K562 (cell line): ENCODE measurements at regions not wholly inside any gene's neighbourhood (a gene's known extent, or its start where the extent isn't known, plus 50 kb on each side); places are given as distances from the start of the nearest gene placed in this dataset.
"Not testable (repeated sequence)": the region's sequence is repeated elsewhere in the genome, so short reads cannot be mapped to it uniquely, and the experiment has no call there.

Experiments used
- ATAC-seq: fragments of 200-7000 bp; cut with Tn5 transposase; 3 replicates; pipeline ENCODE4 v1.9.1; 2020; ENCODE audit warnings: moderate library complexity
- BruUV-seq: library from RNA; stranded (reverse); fragments of 400-500 nt; replicated peaks from 2 replicates; lab custom pipeline; 2021; lab: Mats Ljungman, UMichigan
- CTCF ChIA-PET: fragments of 300-600 bp; formaldehyde crosslinking; extraction: SDS; loops from one replicate; lab custom pipeline; 2021; ENCODE audit warnings: low intra/inter-chr PET ratio; lab: Yijun Ruan, JAX
- POLR2A ChIA-PET: fragments of 300-600, 350-650 bp; sonication (Branson Sonifier 250); formaldehyde crosslinking; extraction: SDS; loops from one replicate; lab custom pipeline; 2021; ENCODE audit warnings: antibody characterized with exemption, inconsistent platforms; lab: Yijun Ruan, JAX
- DNase-seq, 4 experiments: peaks; one replicate each; pipeline versions ENCODE4 v3.0.0 to v3.0.0-alpha.2; 2011 to 2018; ENCODE audit warnings: low spot score in 3 of 4, mixed read lengths in 3 of 4; ENCODE audit errors: extremely low read depth in 1 of 4
- FAIRE-seq: peaks from 2 replicates; lab custom pipeline; 2011; peaks lifted over from hg19 to GRCh38; lab: Jason Lieb, UNC
- H2AFZ ChIP-seq: 2 replicates; pipeline ENCODE4 v1.6.0; 2011; ENCODE audit warnings: low read depth, low read length, control low read depth, inconsistent platforms
- H3K27ac ChIP-seq: fragments of 200-600 bp; 3 replicates; pipeline ENCODE4 v1.8.0; 2011; ENCODE audit warnings: low read depth, mild to moderate bottlenecking, control low read depth, inconsistent platforms, low read length, moderate library complexity, mixed read lengths; ENCODE audit errors: extremely low read depth
- H3K27me3 ChIP-seq, 2 experiments: fragments of 300-600 bp in 1 of 2; 2 replicates in 1 of 2; 3 replicates in 1 of 2; pipeline versions ENCODE4 v1.6.0 to v1.8.0; 2011; ENCODE audit warnings: inconsistent platforms in 2 of 2, low read length in 2 of 2, mild to moderate bottlenecking in 1 of 2, mixed read lengths in 1 of 2, moderate library complexity in 1 of 2; ENCODE audit not compliant: control insufficient read depth in 2 of 2, insufficient read depth in 2 of 2
- H3K36me3 ChIP-seq: fragments of 300-600 bp; 3 replicates; pipeline ENCODE4 v1.8.0; 2011; ENCODE audit warnings: mild to moderate bottlenecking, low read length, inconsistent platforms; ENCODE audit not compliant: control insufficient read depth, insufficient read depth
- H3K4me1 ChIP-seq, 2 experiments: fragments of 200-600 bp in 1 of 2; replicated peaks in 1 of 2; 2 replicates in 1 of 2; 3 replicates in 1 of 2; pipeline versions ENCODE4 v1.5.1 to v1.8.0; 2011; ENCODE audit warnings: inconsistent platforms in 2 of 2, low read length in 2 of 2, mild to moderate bottlenecking in 1 of 2, mixed read lengths in 1 of 2, moderate library complexity in 1 of 2; ENCODE audit not compliant: control insufficient read depth in 2 of 2, insufficient read depth in 2 of 2
- H3K4me2 ChIP-seq: 2 replicates; pipeline ENCODE4 v1.6.1; 2011; ENCODE audit warnings: low read length, control low read depth, inconsistent platforms, mixed read lengths; ENCODE audit not compliant: insufficient read depth
- H3K4me3 ChIP-seq: fragments of 200-600 bp; sonication (generic), shearing (Covaris generic); 2 replicates; pipeline ENCODE4 v1.5.1; 2016; ENCODE audit warnings: control low read depth, inconsistent platforms
- H3K79me2 ChIP-seq: fragments of 200-600 bp; 3 replicates; pipeline ENCODE4 v1.8.0; 2011; ENCODE audit warnings: low read length, inconsistent platforms; ENCODE audit not compliant: control insufficient read depth, insufficient read depth
- H3K9ac ChIP-seq, 2 experiments: 2 replicates each; pipeline versions ENCODE4 v1.6.0 to v1.6.1; 2011; ENCODE audit warnings: low read depth in 2 of 2, low read length in 2 of 2, control low read depth in 1 of 2, inconsistent platforms in 1 of 2, mild to moderate bottlenecking in 1 of 2, mixed read lengths in 1 of 2; ENCODE audit not compliant: insufficient read depth in 1 of 2
- H3K9me1 ChIP-seq: one replicate; pipeline ENCODE4 v1.6.0; 2011; ENCODE audit warnings: inconsistent platforms, mild to moderate bottlenecking, low read length, moderate library complexity; ENCODE audit not compliant: control insufficient read depth, insufficient read depth
- H3K9me3 ChIP-seq: replicated peaks from 2 replicates; pipeline ENCODE4 v1.5.1; 2011; ENCODE audit warnings: low read depth, low read length, inconsistent platforms; ENCODE audit not compliant: control insufficient read depth, insufficient read depth
- H4K20me1 ChIP-seq: replicated peaks from 2 replicates; pipeline ENCODE4 v1.6.1; 2011; ENCODE audit warnings: low read length, inconsistent platforms, mixed read lengths; ENCODE audit not compliant: control insufficient read depth, insufficient read depth
- DACH1 ChIP-seq: fragments of 450-650 bp; IDR thresholded peaks from 2 replicates; pipeline ENCODE4 v1.6.1; 2018; ENCODE audit not compliant: partially characterized antibody
- SRSF1 ChIP-seq: fragments of 200-400 bp; formaldehyde crosslinking; IDR thresholded peaks from 2 replicates; pipeline ENCODE4 v1.6.1; 2017; ENCODE audit warnings: mild to moderate bottlenecking, low read depth, low read length, moderate library complexity
- TEAD2 ChIP-seq: fragments of 450-650 bp; IDR thresholded peaks from 2 replicates; pipeline ENCODE4 v1.6.1; 2016; ENCODE audit warnings: missing genetic modification characterization, control low read depth, missing compliant biosample characterization
- ZNF311 ChIP-seq: fragments of 250-450 bp; sonication (Bioruptor Pico); IDR thresholded peaks from 2 replicates; pipeline ENCODE4 v1.4.0; 2020; ENCODE audit warnings: mild to moderate bottlenecking, moderate library complexity
- ZNF57 ChIP-seq: fragments of 450-650 bp; formaldehyde crosslinking; IDR thresholded peaks from 2 replicates; pipeline ENCODE4 v1.4.0; 2020; ENCODE audit warnings: mild to moderate bottlenecking, moderate library complexity
- WGBS: fragments of 100-300 bp; shearing (Covaris generic); methylation state at CpG from one replicate; pipeline ENCODE4 v1.1.6; 2016; ENCODE audit warnings: low coverage, mixed read lengths; ENCODE audit not compliant: insufficient coverage; ENCODE audit errors: missing lambda C conversion rate; 5-methylcytosine and 5-hydroxymethylcytosine counted together
- in situ Hi-C: fragments of 300-500 bp; cut with MboI; formaldehyde crosslinking; loops from 4 replicates; pipeline ENCODE4 v1.15.0; 2018; ENCODE audit warnings: inconsistent platforms, mixed read lengths
- intact Hi-C: fragments of 100-400 bp; cut with micrococcal nuclease; formaldehyde crosslinking; loops from 2 replicates; pipeline ENCODE4 v1.14.2; 2022

GRCh38 chr3:102361101-102361500 lies 73.7 kb upstream of the ZPLD1 start (continued):
- TF ChIP-seq ZNF311 (no peak), DACH1 (no peak), SRSF1 (no peak), TEAD2 (tag) (no peak), ZNF57 (CRISPR knock-in tag) (no peak)

GRCh38 chr3:102366116-102366515 lies 68.7 kb upstream of the ZPLD1 start:
- H3K9me1 ChIP-seq, ATAC-seq, in situ Hi-C loops, H3K4me2 ChIP-seq, BruUV-seq, POLR2A ChIA-PET, H3K4me3 ChIP-seq, H2AFZ ChIP-seq, H3K27ac ChIP-seq, H3K36me3 ChIP-seq, intact Hi-C loops, H3K79me2 ChIP-seq, CTCF ChIA-PET, H3K27me3 ChIP-seq, FAIRE-seq, DNase-seq, H4K20me1 ChIP-seq, H3K4me1 ChIP-seq, H3K9me3 ChIP-seq, H3K9ac ChIP-seq: not testable (repeated sequence)
- 7% methylated on average over 1 of the region's 1 CpG for WGBS
